ENCODE measurements at regions not wholly inside any gene's neighbourhood (a gene's known extent, or its start where the extent isn't known, plus 50 kb on each side); places are given as distances from the start of the nearest gene placed in this dataset.

GRCh38 chr2:59301466-59302402 lies 1060.6 kb upstream of the FANCL start:
- Histone ChIP-seq H3K4me2 (ENCODE audit: low read length) (no peak overlapping the region), H3K4me3 (ENCODE audit: low read depth, low read length, poor library complexity, severe bottlenecking) (no peak overlapping the region), H3K9ac (ENCODE audit: low read length) (no peak overlapping the region), H4K20me1 (ENCODE audit: insufficient read depth, low read length) (no peaks in the 10 kb centered on the region), H3K79me2 (ENCODE audit: insufficient read depth, low read length) (no peaks in the 10 kb centered on the region), H3K9me3 (ENCODE audit: low read length) (no peaks in the 10 kb centered on the region), H3K4me1 (ENCODE audit: insufficient read depth, low read length, severe bottlenecking) (no peaks in the 10 kb centered on the region), H3K27ac (ENCODE audit: low read depth, low read length, poor library complexity, severe bottlenecking) (no peak overlapping the region), H3F3A (ENCODE audit: insufficient read depth, low read length) (no peaks in the 10 kb centered on the region), H3K36me3 (ENCODE audit: insufficient read depth, low read length) (no peaks in the 10 kb centered on the region), H3K9me2 (ENCODE audit: low read depth, low read length) (no peaks in the 10 kb centered on the region), H2AFZ (ENCODE audit: low read length) (no peak overlapping the region), H3K27me3 (ENCODE audit: insufficient read depth, low read length) (no peaks in the 10 kb centered on the region)
- TF ChIP-seq CTCF (IDR thresholded peaks at IDR 0.05; ENCODE audit: low read length) (peak; percentile 56), EZH2 (IDR thresholded peaks at IDR 0.05; ENCODE audit: borderline replicate concordance, low read length) (no peak)

DNA sequence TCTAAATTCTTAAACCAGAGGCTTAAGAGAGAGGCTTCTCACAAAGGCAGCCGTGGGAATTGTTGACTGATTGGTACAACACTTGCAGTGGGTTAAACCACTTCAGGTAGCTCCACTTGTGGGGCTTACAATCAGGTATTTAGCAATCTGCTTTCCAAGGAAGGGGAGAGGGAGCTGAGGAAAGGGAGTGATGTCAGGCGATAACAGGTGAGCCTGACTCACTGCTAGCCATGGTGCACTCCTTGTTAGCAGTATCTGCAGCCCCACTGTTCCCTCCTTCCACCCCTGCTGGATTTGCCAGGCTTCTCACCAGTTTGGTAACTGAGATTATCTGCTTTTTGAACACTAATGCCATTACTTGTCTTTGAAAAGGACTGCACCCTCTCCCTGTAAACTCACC lies 1056.7 kb upstream of the FANCL start:
- Histone ChIP-seq H3K9me3 (ENCODE audit: low read length) (no peaks in the 10 kb centered on the region), H2AFZ (ENCODE audit: low read length) (no peak overlapping the region), H3K27ac (ENCODE audit: low read depth, low read length, poor library complexity, severe bottlenecking) (no peak overlapping the region), H3F3A (ENCODE audit: insufficient read depth, low read length) (no peaks in the 10 kb centered on the region), H3K27me3 (ENCODE audit: insufficient read depth, low read length) (no peaks in the 10 kb centered on the region), H3K4me1 (ENCODE audit: insufficient read depth, low read length, severe bottlenecking) (no peaks in the 10 kb centered on the region), H3K36me3 (ENCODE audit: insufficient read depth, low read length) (no peaks in the 10 kb centered on the region), H3K4me3 (ENCODE audit: low read depth, low read length, poor library complexity, severe bottlenecking) (no peak overlapping the region), H3K9me2 (ENCODE audit: low read depth, low read length) (no peaks in the 10 kb centered on the region), H3K4me2 (ENCODE audit: low read length) (no peak overlapping the region), H3K79me2 (ENCODE audit: insufficient read depth, low read length) (no peaks in the 10 kb centered on the region), H4K20me1 (ENCODE audit: insufficient read depth, low read length) (no peaks in the 10 kb centered on the region), H3K9ac (ENCODE audit: low read length) (no peak overlapping the region)
- TF ChIP-seq CTCF (IDR thresholded peaks at IDR 0.05; ENCODE audit: low read length) = no peak
- no peak for TF ChIP-seq EZH2 (IDR thresholded peaks at IDR 0.05; ENCODE audit: borderline replicate concordance, low read length)

DNA sequence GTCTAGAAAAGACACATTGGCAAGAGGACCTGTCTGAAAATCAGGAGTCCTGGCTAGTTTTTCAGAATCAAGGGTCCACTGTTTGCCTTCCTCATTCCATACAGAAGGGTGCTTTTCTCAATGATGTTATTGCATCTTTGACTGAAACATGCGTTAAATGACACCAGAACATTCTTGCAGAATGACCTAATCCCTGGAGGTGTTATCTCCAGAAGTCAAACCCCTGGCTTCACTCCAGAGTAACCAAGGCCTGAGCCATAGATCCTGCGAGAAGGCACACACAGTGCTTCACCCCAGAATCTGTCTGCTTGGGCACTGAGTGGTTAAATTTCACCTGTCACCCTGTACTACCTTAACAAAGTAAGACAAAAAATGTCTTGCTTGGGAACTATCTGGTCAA lies 1055.2 kb upstream of the FANCL start:
- H3F3A ChIP-seq (ENCODE audit: insufficient read depth, low read length) = no peaks in the 10 kb centered on the region
- TF ChIP-seq EZH2 (IDR thresholded peaks at IDR 0.05; ENCODE audit: borderline replicate concordance, low read length) = no peak
- TF ChIP-seq CTCF (IDR thresholded peaks at IDR 0.05; ENCODE audit: low read length) = no peak
- H3K4me3 ChIP-seq (ENCODE audit: low read depth, low read length, poor library complexity, severe bottlenecking) = no peak overlapping the region
- H3K9ac ChIP-seq (ENCODE audit: low read length) = no peak overlapping the region
- H3K27ac ChIP-seq (ENCODE audit: low read depth, low read length, poor library complexity, severe bottlenecking) = no peak overlapping the region
- no peak overlapping the region for H3K4me2 ChIP-seq (ENCODE audit: low read length)
- H3K27me3 ChIP-seq (ENCODE audit: insufficient read depth, low read length) = no peaks in the 10 kb centered on the region
- no peaks in the 10 kb centered on the region for H4K20me1 ChIP-seq (ENCODE audit: insufficient read depth, low read length)
- H2AFZ ChIP-seq (ENCODE audit: low read length) = no peak overlapping the region
- H3K9me3 ChIP-seq (ENCODE audit: low read length) = no peaks in the 10 kb centered on the region
- H3K4me1 ChIP-seq (ENCODE audit: insufficient read depth, low read length, severe bottlenecking) = no peaks in the 10 kb centered on the region
- H3K79me2 ChIP-seq (ENCODE audit: insufficient read depth, low read length) = no peaks in the 10 kb centered on the region
- no peaks in the 10 kb centered on the region for H3K36me3 ChIP-seq (ENCODE audit: insufficient read depth, low read length)
- no peaks in the 10 kb centered on the region for H3K9me2 ChIP-seq (ENCODE audit: low read depth, low read length)

All from OCI-LY1 (cell line).